Esophagus squamous epithelium (tissue), 5 donors: ENCODE measurements at regions not wholly inside any gene's neighbourhood (a gene's known extent, or its start where the extent isn't known, plus 50 kb on each side); places are given as distances from the start of the nearest gene placed in this dataset.
"Not testable (repeated sequence)": the region's sequence is repeated elsewhere in the genome, so short reads cannot be mapped to it uniquely, and the experiment has no call there.

Experiments
- DNase-seq: peaks from one replicate; lab custom pipeline; 2025; lab: John Stamatoyannopoulos, UW
- H3K27ac ChIP-seq, 4 donors: fragments of 200-600 bp; sonication (generic); one replicate each; pipeline ENCODE4 v1.5.1; 2016 to 2019; ENCODE audit warnings: mild to moderate bottlenecking in 1 of 4
- H3K27me3 ChIP-seq, 4 donors: fragments of 200-600 bp; sonication (generic); 1 replicate in 3 of 4; 2 replicates in 1 of 4; pipeline versions ENCODE4 v1.5.1 to v1.6.0; 2017 to 2021; ENCODE audit warnings: antibody characterized with exemption in 1 of 4
- H3K36me3 ChIP-seq, 3 donors: fragments of 200-600 bp; sonication (generic); one replicate each; pipeline ENCODE4 v1.5.1; 2016 to 2019
- H3K4me1 ChIP-seq, 3 donors: fragments of 200-600 bp; sonication (generic); one replicate each; pipeline ENCODE4 v1.5.1; 2017 to 2019
- H3K4me3 ChIP-seq, 4 donors: fragments of 200-600 bp; sonication (generic); 1 replicate in 3 of 4; 2 replicates in 1 of 4; pipeline ENCODE4 v1.5.1; 2016 to 2019; ENCODE audit warnings: mild to moderate bottlenecking in 2 of 4, moderate library complexity in 1 of 4
- H3K9me3 ChIP-seq, 3 donors: fragments of 200-600 bp; sonication (generic); one replicate each; pipeline ENCODE4 v1.5.1; 2016 to 2019
- POLR2A ChIP-seq, 4 donors: fragments of 450-650 bp; IDR thresholded peaks; one replicate each; pipeline ENCODE4 v1.6.1; 2017; ENCODE audit warnings: antibody characterized with exemption in 4 of 4, mild to moderate bottlenecking in 4 of 4, moderate library complexity in 3 of 4
- WGBS, 2 donors: methylation state at CpG; one replicate each; pipeline ENCODE4 v1.1.5; 2018; 5-methylcytosine and 5-hydroxymethylcytosine counted together
- intact Hi-C: fragments of 100-400 bp; cut with DNase I; formaldehyde crosslinking; loops from one replicate; pipeline ENCODE4 v1.15.0; 2022
- TF ChIP-seq, protein P1 (sequence below), 6 experiments: fragments of 450-650 bp in 4 of 6; fragments of 200-600 bp in 2 of 6; sonication (generic) in 2 of 6; IDR thresholded peaks; one replicate each; pipeline ENCODE4 v1.5.1; 2016 to 2019; ENCODE audit warnings: antibody characterized with exemption in 6 of 6, mild to moderate bottlenecking in 4 of 6, moderate library complexity in 4 of 6
- donor health status: DM: yes; HTN: yes; CAD: no.

DNA sequence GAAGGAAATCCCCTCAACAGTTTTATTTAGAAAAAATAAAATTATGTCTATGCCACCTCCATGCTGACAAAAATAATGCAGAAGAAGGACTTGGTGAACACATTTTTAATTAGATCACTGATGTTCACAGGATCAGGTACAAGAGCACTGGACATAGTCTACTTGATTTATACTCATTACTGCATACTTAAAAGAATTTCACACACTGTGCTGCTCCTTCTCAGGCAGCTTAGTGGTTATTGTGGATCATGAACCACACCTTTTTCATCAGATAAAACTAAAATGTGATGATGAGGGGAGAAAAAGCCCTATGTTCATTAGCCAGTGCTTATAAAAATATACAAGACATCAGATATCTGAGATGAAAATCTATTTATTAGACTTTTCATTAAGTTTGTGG is 103.3 kb upstream of the DPH5 start:
- Histone ChIP-seq H3K4me3 (no peak overlapping the region), H3K27ac (no peak overlapping the region), H3K36me3 (no peaks in the 10 kb centered on the region), H3K4me1 (peaks cover 0 to 6% (median 0%) of the 10 kb centered on the region in 3 donors), H3K9me3 (no peaks in the 10 kb centered on the region), H3K27me3 (no peaks in the 10 kb centered on the region)
- no peak for DNase-seq
- TF ChIP-seq, protein P1, sequence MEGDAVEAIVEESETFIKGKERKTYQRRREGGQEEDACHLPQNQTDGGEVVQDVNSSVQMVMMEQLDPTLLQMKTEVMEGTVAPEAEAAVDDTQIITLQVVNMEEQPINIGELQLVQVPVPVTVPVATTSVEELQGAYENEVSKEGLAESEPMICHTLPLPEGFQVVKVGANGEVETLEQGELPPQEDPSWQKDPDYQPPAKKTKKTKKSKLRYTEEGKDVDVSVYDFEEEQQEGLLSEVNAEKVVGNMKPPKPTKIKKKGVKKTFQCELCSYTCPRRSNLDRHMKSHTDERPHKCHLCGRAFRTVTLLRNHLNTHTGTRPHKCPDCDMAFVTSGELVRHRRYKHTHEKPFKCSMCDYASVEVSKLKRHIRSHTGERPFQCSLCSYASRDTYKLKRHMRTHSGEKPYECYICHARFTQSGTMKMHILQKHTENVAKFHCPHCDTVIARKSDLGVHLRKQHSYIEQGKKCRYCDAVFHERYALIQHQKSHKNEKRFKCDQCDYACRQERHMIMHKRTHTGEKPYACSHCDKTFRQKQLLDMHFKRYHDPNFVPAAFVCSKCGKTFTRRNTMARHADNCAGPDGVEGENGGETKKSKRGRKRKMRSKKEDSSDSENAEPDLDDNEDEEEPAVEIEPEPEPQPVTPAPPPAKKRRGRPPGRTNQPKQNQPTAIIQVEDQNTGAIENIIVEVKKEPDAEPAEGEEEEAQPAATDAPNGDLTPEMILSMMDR (IDR thresholded peaks at IDR 0.05) = no peak
- TF ChIP-seq POLR2A (IDR thresholded peaks at IDR 0.05) = no peak
- intact Hi-C loops = no loop called here

DNA sequence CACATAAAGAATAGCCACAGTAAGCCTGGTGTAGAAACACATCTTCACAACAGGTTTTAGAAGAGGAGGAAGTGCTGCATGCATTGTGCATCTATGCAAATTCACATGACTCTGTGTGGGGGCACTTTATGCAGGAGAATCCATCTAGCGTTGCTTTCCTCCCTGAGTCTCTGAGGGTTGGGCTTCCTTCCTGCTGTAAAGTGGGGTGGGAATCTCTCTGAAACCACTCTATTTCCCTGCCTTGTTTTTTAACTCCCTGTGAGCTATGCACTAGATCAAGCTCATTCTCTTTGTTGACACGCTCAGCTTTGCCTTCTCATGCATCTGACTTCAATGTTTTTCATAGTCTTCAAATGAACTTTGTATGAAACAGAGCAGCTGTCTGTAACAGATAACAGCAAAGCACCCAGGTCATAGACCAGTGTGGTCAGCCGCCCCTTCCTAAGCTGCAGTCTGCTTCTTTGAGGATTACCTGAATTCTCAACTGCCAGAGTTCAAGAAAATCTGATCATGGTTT is 102.7 kb upstream of the DPH5 start:
- H3K4me3 ChIP-seq = no peak overlapping the region
- no peak overlapping the region for H3K27ac ChIP-seq
- H3K27me3 ChIP-seq = no peaks in the 10 kb centered on the region
- no peak for DNase-seq
- intact Hi-C loops = no loop called here
- peaks cover 0 to 6% (median 0%) of the 10 kb centered on the region in 3 donors for H3K4me1 ChIP-seq
- 26 to 39% methylated on average over 3 of the region's 3 CpGs for WGBS, 2 donors
- H3K36me3 ChIP-seq = no peaks in the 10 kb centered on the region
- TF ChIP-seq POLR2A (IDR thresholded peaks at IDR 0.05) = no peak
- TF ChIP-seq, protein P1 (IDR thresholded peaks at IDR 0.05) = no peak
- no peaks in the 10 kb centered on the region for H3K9me3 ChIP-seq

- 63 to 65% methylated on average over 2 of the region's 2 CpGs for WGBS, 2 donors
- H3K36me3 ChIP-seq = no peaks in the 10 kb centered on the region
- intact Hi-C loops = no loop called here
- no peak for DNase-seq
- no peak overlapping the region for H3K4me3 ChIP-seq
- H3K4me1 ChIP-seq = peaks cover 0 to 6% (median 0%) of the 10 kb centered on the region in 3 donors
- H3K27me3 ChIP-seq = no peaks in the 10 kb centered on the region
- TF ChIP-seq POLR2A (IDR thresholded peaks at IDR 0.05) = no peak
- TF ChIP-seq, protein P1 (IDR thresholded peaks at IDR 0.05) = no peak
- no peaks in the 10 kb centered on the region for H3K9me3 ChIP-seq
- no peak overlapping the region for H3K27ac ChIP-seq
Measured at GRCh38 chr1:101124405-101124804, 98.8 kb upstream of the DPH5 start.

DNA sequence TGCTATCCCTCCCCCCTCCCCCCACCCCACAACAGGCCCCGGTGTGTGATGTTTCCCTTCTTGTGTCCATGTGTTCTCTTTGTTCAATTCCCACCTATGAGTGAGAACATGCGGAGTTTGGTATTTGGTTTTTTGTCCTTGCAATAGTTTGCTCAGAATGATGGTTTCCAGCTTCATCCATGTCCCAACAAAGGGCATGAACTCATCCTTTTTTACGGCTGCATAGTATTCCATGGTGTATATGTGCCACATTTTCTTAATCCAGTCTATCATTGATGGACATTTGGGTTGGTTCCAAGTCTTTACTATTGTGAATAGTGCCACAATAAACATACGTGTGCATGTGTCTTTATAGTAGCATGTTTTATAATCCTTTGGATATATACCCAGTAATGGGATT is 98.3 kb upstream of the DPH5 start:
- intact Hi-C loops, H3K9me3 ChIP-seq, DNase-seq, H3K27me3 ChIP-seq, H3K4me3 ChIP-seq, H3K4me1 ChIP-seq, H3K36me3 ChIP-seq, H3K27ac ChIP-seq: not testable (repeated sequence)
- WGBS, 2 donors = 87 to 93% methylated on average over 4 of the region's 4 CpGs

DNA sequence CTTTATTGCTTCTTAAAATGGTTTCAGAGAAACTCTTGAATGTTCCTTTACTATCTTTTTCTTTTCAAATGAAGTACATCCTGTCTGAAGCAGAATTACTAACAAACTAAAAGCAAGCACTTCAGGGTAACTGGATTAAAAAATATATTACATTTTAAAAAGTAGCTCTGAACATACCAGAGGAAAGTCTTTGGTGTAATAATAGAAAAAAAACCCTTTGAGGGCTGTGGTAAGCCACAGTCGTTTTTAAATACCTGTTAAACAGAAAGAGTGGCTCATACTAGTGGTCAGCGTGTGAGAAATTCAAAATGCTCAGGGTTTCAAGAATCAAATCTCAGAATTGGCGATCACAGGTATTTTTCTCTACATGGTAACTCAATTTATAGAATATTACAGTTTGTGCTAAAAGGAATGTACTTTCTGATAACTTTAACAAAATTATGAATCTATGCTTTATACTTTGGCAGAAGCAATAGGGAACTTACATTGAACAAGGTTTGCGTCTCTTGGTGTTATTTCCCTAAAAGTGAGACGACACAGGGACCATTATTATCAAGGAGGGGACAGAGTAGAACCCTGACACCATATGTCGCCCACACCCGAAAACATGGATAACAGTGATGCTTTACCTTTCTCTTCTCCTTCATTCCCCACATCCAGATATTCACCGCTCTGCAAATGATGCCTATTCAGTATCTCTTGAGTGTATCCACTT is 97.0 kb upstream of the DPH5 start:
- WGBS, 2 donors = 70 to 76% methylated on average over 8 of the region's 8 CpGs
- no peak for TF ChIP-seq POLR2A (IDR thresholded peaks at IDR 0.05)
- TF ChIP-seq, protein P1 (IDR thresholded peaks at IDR 0.05) = no peak
- no peaks in the 10 kb centered on the region for H3K36me3 ChIP-seq

More for the DNA sequence above, 97.0 kb upstream of the DPH5 start:
- Histone ChIP-seq H3K4me3 (no peak overlapping the region), H3K9me3 (no peaks in the 10 kb centered on the region), H3K27me3 (no peaks in the 10 kb centered on the region), H3K4me1 (peaks cover 0 to 6% (median 0%) of the 10 kb centered on the region in 3 donors), H3K27ac (no peak overlapping the region)
- no peak for DNase-seq
- intact Hi-C loops = no loop called here
